GM21381 (cell line): ENCODE measurements at regions not wholly inside any gene's neighbourhood (a gene's known extent, or its start where the extent isn't known, plus 50 kb on each side); places are given as distances from the start of the nearest gene placed in this dataset.
"Not testable (repeated sequence)": the region's sequence is repeated elsewhere in the genome, so short reads cannot be mapped to it uniquely, and the experiment has no call there.

Source experiments
- ATAC-seq: cut with Tn5 transposase; IDR thresholded peaks from one replicate; pipeline ENCODE4 v1.9.1; 2021; ENCODE audit warnings: mild to moderate bottlenecking, moderate library complexity; ENCODE audit not compliant: unreplicated experiment

DNA sequence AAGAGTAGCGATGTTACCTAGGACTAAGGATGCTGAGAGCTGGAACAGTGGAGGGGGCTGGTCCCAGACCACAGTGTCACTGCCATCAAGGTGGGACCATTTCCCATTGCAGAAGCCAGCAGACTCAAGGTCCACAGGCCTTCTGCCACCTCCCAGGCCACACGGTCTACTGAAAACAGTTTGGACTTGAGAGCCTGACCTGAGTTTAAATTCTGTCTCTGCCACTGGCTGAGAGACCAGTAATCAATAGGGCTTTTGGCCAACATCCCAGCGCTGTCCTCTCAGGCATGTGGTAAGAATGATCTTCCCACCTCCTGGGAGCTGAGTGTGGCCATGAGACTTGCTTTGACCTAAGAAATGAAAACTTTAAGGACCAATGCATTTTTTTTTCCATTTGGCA, 331.4 kb upstream of the CDH5 start:
- no peak for ATAC-seq

DNA sequence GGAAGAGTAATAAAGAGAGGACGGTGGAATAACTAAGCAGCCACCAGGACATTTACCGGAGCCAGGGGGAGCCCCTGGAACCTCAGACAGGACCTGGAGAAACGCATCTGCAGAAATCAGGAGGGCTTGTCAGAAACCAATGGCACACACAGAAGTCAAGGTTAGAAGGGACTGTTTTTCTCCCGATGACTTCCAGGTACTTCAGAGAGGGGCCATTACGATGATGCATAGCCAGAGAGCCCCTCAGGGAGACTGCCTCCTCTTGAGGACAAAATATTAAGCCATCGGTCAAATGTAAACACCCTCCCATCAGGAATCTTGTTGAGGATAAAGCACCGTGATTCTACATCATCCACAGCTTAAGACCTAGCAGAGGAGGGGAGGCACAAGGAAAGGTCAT, 333.6 kb upstream of the CDH5 start:
- ATAC-seq = no peak

DNA sequence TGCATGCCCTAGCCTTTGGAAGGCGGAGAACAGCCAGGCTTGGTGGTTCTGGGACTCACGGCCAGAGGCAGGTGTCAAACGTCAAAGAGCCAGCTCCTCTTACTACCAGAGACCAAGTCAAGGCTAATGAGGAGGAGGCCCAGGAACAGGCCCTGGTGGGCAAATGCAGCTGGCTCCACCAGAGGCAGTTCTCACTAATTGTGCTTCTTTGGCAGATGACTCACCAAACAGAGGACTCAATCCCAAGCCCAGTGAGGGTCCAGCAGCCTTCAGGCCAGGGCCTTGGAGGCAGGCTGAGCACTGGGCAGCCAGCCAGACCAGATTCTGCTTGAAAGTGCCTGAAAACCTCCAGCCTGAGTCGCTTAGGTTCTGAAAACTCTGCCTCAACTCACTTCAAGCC, 336.5 kb upstream of the CDH5 start:
- no peak for ATAC-seq

DNA sequence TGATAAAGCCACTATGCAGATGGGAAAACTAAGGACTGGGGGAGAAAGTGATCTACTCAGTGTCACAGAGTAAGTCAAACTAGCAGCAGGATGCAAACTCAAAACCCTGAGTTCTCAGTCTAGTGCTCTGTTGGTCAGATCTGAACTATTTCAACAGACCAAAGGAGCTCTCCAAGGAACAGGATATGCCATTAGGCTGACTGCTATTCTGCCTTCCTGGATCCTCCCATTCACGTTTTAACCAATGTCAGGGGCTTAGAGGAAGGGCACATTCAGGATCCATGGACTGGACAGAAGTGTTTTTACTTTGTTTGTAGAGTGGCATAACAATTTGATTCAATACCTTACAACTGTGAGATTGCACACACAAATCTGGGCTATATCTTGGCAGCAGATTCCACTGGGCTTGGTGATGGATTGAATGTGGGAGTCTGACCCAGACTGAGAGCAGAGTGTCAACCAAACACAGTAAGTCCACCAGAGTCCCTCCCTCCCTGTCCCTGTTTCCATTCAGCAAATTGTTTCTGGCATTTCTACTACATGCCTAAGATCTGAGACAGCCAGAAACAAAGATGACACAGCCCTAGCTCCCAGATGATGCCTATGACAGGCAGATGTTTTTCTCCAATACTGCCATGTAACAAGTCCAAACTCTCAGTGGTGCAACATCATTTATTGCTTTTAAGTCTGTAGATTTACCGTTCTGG, 337.8 kb upstream of the CDH5 start:
- no peak for ATAC-seq

DNA sequence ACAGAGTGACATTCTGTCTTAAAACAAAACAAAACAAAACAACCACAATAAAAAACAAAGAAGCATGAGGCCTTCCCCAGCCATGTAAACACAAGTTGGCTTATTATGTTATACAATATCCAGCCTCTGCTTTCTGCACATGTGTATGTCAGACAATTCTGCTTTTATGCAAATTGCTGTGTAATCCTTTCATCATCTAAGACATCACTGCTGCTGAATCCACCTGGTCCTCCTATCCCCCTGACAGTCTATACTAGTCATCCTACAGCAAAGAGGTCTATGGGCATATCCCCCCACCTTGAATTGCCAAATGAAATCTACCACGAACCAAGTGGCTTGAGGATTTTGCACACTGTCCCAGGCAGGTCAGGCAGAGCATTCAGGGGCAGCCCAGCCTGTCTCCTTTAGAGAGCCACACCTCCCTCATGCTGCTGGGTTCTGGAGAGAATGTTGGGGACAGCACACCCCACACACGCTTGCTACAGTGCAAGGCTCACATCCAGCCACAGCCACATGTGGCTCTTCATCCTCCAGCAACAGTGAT, 339.6 kb upstream of the CDH5 start:
- no peak for ATAC-seq

DNA sequence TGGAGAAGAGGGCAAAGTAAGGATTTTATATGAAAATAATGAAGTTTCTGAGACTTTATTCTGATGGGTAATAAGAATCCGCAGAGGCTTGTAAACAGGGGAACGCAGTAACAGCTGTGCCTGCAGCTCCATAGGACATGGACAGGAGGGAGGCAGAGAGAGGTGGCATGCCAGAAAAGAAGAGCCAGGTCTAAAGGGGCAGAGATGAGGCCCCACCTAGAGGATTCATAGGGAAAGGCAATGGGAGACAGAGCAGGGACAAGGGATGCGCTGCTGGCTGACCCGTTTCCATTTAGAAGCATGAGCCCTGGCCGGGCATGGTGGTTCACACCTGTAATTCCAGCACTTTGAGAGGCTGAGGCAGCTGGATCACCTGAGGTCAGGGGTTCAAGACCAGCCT, 340.3 kb upstream of the CDH5 start:
- no peak for ATAC-seq

DNA sequence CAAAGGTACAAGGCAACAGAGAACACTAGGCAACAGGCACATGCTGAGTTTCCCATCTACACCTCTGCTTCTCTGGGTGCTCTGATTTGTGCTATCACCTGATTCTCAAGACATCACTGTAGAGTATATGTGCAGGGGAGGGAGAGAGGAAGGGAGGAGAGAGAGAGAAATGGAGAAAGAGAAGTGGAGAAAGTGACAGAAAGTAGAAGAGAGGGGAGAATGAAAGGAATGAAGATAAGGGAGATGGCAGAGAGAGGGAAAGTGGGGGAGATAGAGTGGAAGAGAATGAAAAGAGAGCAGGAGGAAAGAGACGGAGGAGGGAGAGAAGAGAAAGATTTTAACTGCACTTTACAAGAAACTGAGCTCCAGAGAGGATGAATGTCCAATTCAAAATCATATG, 340.7 kb upstream of the CDH5 start:
- no peak for ATAC-seq

DNA sequence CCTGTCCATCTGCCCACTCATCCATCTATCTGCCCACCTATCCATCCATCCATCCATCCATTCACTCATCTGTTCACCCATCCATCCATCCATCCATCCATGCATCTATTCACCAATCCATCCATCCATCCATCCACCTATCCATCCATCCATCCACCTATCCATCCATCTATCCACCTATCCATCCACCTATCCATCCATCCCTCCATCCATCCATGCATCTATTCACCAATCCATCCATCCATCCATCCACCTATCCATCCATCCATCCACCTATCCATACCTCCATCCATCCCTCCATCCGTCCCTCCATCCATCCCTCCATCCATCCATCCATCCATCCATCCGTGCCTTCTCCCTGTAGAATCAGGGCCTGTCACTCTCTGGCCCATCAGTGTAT, 341.9 kb upstream of the CDH5 start:
- not testable (repeated sequence) for ATAC-seq

DNA sequence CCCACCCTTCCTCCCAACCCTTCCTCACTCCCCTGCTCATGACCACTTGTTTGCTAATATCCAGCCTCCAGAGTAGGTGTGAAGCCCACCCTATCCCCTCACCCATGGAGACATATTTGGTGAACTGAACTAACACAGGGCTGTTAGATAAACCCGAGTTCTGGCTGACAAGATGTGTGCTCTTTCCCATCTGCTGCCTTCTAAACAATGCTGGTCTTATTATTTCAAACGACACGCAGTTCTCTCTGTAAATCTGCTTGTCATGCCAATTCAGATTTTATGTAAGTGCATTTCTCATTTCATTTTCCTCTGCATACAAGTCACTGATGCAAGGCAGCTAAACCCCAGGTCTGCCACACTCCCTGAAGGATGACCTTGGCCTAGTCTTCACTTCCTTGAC, 343.0 kb upstream of the CDH5 start:
- ATAC-seq = no peak

DNA sequence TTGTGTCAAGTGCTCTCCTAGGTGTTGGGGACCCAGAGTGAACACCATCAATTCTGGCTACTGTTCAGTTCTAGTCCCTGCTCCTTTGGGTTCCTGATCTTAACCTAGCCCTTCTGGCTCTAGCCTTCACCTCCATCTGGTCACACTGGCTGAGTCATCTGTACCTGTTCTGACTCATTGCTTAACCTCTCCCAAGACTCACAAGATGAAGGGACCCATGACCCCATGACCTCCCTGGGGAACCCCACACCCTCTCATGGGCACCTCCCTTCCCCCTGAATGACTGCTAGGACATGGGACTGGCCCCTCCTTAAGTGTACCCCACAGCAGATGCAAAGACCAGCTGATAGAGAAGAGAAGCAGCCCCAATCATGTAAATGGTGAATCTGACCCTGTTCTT, 345.8 kb upstream of the CDH5 start:
- ATAC-seq = peak; percentile 66

DNA sequence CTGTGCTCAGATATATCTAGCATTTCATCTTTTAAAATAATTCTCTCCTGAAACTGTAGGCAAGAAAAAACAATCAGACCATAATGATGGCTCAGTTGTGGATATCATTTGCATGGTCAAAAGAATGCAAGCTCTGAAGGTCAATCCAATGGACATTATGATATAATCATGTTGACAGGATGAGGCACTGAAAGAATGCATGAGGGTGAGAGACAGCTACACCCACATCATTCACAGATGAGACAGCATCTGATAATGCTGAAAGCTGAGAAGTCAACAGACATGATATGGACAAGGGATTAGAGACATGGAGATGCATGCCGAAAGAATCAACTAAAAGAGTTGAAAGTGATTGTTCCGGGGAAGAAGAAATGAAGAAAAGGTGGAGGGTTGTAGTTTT, 346.4 kb upstream of the CDH5 start:
- ATAC-seq = no peak

DNA sequence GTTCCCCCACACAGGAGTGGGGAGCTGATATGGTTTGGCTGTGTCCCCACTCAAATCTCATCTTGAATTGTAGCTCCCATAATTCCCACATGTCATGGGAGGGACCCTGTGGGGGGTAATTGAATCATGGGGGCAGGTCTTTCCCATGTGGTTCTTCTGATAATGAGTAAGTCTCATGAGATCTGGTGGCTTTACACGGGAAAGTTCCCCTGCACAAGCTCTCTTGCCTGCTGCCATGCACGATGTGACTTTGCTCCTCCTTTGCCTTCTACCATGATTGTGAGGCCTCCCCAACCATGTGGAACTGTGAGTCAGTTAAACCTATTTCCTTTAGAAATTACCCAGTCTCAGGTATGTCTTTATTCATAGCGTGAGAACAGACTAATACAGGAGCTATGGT, 347.0 kb upstream of the CDH5 start:
- ATAC-seq = not testable (repeated sequence)

DNA sequence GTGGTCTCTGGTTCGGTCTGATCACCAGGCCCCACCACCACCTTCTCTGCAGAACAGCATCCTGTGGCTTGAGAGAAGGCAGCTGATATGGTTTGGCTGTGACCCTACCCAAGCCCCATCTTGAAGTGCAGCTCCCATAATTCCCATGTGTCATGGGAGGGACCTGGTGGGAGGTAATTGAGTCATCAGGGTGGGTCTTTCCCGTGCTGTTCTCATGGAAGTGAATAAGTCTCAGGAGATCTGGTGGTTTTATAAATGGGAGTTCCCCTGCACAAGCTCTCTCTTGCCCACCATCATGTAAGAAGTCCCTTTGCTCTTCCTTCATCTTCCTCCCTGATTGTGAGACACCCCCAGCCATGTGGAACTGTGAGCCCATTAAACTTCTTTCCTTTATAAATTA, 352.3 kb upstream of the CDH5 start:
- ATAC-seq = no peak

DNA sequence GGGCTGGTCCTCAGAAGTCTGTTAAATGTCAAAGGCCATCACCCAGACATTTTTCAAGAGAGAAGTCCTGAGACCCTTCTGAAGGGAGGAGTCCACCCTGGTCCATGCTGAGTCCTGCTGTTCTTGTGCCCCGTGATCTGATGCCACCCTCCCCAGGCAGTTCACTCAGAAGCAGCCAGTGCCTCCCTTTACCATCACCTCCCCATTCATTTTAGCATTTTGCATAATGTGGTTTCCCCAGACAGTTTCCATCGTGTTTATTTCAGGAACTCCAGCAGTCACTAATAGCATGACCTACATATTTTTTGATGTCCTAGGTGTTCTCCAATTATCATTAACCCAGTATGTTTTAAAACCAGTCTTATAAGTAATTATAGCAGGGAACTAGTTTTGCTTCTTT, 353.0 kb upstream of the CDH5 start:
- no peak for ATAC-seq

DNA sequence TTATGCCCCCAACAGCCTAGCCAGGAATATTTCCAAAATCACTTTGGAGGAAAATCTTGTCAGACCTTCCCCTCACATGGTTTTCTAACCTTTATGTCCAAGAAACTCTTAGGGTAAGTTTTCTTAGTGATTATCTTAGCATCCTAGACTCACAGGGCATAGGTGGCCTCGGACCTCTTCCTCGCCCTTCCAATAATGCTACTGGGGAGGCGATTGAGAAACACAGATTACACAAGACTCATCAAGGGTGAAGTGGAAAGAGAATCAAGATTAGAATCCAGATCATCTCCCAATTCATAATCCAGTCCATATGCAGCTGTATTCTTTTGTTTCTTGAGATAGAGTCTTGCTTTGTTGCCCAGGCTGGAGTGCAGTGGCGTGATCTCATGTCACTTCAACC, 358.4 kb upstream of the CDH5 start:
- ATAC-seq = no peak

DNA sequence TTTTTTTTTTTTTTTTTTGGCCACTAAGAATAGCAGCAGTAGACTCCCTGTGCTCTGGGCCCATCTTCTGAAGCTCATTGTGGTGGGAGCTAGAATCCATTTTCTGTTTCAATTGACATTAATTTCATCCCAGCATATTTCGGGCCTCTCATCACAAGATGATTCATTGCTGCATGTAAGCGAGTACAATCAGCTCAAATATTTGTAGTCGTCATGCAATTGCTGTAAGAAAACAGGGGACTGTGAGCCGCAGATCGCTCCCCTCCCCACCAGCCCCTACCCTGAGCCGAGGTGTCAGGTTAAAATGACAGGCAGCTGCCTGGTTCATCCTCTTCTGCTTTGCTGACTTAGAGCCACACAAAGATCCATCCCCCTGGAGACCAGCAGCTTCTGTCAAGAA, 358.8 kb upstream of the CDH5 start:
- no peak for ATAC-seq

DNA sequence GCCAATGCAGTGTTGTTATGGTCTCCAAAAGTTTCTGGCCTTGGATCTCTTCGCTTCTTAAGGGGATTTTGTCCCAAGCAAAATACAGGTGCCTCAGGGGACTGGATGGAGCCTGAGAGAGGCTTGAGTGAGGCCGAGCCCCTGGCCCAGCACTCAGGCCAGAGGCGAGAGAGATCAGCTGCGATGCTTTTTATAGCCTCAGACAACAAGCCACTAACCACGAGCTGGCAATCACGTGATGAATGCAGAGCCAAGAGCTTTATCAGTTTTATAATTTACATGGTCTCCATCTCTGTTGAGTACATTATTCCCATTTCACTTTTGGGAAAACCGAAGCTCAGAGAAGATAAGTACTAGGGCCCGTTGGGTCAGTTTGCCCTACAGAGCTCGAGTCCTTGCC, 360.0 kb upstream of the CDH5 start:
- ATAC-seq = no peak

DNA sequence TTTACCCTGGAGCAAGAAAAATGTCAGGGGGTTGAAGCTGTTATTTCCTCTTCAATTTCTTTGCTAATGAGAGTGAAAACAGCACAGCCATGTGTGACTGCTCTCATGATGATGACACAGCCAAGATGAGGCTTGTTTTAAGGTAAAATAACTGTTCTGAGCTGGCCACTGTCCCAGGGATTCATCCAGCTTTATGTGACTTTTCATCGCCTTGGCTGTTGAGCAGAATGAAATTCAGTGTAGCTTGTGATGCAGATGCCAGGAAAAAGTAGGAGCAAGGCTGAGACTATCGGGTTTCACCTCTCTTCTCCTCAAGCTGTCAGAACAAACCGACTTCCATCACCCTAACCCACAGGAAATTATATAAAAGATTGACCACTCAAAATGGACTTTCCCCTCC, 361.8 kb upstream of the CDH5 start:
- no peak for ATAC-seq

DNA sequence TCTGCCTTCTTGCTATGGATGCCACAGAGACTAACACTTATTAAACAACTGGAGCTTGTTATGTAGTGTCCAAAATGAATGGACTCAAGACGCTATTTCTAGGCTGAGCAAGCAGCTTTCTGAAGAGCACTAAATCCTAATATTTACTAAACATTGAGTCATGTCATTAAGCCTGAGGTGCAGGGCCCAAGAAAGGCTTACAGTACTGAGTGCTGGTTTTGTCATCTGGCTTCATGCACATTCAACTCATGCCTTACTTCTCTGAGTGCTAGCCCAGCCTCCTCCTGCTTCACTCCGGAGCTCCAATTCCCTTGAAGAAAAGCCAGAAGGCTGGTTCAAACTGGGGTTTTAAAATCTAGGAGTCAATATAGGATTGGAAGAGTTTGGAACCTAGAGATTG, 363.3 kb upstream of the CDH5 start:
- ATAC-seq = no peak

DNA sequence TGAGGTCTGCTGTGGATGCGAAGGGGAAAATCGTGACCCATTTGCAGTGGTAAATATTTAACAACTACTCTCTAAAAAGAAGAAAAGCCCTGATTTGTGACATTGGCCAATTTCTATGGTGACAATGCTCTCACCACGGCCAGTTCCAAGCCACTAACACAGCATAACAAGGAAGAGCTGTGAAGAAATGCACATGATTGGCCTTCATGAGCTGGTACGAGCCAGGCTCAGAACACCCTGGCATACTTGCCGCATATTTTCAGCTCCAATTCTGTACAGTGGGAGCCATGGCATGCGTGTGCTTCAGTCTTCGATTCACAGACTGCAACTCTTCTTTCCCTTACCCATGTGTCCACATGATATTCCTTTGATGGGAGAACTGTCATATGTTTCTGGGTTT, 363.9 kb upstream of the CDH5 start:
- ATAC-seq = no peak

DNA sequence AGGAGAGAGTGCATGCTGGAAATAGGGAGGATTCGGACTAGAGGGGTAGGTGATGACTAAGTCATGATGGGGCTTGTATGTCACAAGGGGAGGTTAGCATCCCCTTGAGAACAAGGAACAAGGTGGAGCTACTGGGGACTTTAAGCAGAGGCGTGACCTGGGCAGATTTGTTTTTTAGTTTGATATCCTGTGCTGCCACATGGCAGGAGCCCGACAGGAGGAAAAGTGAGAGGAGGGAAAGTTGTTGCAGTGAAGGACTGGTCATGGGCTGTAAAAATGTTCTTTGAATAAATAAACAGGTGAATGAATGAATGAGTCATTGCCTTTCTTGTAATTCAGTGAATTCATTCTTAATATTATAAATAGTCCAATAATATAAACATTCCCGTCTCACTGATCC, 365.1 kb upstream of the CDH5 start:
- no peak for ATAC-seq

DNA sequence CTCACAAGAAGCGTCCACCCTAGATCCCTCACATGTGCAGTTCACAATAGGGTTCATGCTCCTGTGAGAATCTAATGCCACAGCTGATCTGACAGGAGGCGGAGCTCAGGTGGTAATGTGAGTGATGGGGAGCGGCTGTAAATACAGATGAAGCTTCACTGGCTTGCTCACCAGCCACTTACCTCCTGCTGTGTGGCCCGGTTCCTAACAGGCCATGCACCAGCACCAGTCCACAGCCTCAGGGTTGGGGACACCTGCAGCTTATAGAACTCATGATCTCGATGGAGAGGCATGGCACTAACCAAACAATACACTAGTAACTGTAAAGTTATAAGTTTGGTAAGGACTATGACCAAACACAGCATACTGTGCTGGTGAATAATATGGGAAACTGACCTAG, 368.0 kb upstream of the CDH5 start:
- ATAC-seq = no peak

DNA sequence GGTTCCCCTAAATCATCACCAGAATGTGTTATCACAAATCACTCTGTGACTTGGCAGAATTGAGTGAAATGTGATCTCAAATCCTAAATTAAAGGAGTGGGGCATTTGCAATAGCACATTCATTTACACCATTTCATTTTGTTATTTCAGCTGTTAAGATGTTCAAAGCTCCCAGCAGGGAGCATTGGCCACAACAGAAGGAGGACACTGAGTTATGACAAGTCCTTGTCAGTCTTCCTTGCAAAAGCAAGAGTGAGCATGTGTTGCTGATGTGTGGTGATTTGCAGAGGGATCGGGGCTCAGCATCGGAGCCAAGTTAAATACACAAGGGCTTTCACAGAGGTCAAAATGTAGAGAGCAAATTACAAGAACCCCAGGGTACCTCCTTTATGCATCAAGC, 372.2 kb upstream of the CDH5 start:
- no peak for ATAC-seq
